VCaP (cell line): ENCODE measurements at regions not wholly inside any gene's neighbourhood (a gene's known extent, or its start where the extent isn't known, plus 50 kb on each side); places are given as distances from the start of the nearest gene placed in this dataset.

Source experiments
- H3K27ac ChIP-seq: fragments of 450-650 bp; 2 replicates; pipeline ENCODE4 v1.5.1; 2017
- TF ChIP-seq, protein P1 (sequence below): fragments of 450-650 bp; conservative IDR thresholded peaks from 2 replicates; pipeline ENCODE4 v1.5.1; 2017; ENCODE audit warnings: mild to moderate bottlenecking, moderate library complexity

DNA sequence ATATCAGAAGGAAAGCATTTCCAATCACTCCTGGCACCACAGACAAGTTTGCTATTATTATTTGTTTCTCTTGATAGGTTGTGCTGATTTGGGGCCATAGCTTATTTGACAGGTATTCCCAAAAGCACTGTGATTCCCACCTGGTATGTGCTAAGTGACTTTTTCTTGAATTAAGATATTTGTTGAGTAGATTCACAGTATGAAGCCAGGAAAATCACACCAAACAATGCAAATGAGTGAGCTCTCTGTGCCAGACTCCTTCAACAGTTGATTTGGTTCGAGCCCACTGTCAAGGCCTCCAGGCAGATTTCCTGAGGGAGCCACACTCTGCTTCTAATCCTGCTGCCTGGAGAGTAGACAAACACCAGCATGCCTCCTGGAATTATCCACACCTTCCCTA lies 253.0 kb upstream of the POU2AF2 start:
- H3K27ac ChIP-seq: no peak overlapping the region
- TF ChIP-seq, protein P1, sequence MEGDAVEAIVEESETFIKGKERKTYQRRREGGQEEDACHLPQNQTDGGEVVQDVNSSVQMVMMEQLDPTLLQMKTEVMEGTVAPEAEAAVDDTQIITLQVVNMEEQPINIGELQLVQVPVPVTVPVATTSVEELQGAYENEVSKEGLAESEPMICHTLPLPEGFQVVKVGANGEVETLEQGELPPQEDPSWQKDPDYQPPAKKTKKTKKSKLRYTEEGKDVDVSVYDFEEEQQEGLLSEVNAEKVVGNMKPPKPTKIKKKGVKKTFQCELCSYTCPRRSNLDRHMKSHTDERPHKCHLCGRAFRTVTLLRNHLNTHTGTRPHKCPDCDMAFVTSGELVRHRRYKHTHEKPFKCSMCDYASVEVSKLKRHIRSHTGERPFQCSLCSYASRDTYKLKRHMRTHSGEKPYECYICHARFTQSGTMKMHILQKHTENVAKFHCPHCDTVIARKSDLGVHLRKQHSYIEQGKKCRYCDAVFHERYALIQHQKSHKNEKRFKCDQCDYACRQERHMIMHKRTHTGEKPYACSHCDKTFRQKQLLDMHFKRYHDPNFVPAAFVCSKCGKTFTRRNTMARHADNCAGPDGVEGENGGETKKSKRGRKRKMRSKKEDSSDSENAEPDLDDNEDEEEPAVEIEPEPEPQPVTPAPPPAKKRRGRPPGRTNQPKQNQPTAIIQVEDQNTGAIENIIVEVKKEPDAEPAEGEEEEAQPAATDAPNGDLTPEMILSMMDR: no peak

DNA sequence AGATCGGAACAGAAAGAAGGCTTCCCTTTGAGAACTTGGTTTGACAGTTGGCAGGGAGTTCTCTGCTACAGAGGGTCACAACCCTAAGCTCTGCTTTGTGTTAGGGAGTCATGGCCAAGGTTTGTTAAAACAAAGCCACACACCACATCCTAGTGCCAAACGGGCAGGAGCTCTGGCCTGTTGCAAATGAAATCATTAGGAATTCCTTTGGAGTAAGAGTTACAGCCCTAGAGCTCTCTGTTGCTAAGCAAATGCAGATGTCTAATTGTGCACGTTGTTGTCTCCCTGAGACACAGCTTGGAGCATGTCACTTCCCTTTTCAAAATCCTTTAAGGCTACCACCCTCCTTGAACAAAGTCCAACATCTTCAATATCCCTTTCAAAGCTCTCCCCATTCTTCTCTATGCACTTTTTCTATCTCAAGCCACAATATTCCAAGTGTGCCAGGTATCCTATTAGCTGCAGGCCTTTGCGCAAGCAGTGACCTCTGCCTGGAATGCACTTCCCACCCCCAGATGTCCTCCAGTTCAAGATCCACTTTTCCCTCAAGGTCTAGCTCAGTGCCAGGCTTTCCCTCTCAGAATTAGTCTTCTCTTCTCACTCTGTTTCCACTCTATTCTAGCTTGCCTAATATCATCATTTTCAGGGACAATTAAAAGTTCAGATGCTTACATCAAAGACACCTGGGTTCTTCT lies 253.7 kb upstream of the POU2AF2 start:
- no peak overlapping the region for H3K27ac ChIP-seq
- TF ChIP-seq, protein P1: no peak

DNA sequence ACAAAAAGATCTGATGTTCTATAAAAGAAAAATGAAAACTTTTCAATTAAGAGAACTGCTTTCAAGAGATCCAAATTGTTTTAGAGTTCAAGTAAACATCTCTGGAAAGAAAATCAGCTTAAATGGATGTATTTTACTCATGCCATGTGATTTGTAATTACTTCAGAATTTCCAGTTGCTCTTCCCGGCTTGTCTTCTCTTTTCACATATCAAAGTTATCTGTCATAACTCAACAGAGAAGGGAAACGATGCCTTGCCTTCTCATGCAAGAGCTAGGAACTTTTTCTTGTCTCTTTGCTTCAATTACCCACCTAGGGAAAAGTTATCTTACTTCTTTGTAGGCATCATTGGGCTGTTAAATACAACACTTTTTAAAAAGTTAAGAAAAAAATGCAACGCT lies 255.2 kb upstream of the POU2AF2 start:
- no peak overlapping the region for H3K27ac ChIP-seq

DNA sequence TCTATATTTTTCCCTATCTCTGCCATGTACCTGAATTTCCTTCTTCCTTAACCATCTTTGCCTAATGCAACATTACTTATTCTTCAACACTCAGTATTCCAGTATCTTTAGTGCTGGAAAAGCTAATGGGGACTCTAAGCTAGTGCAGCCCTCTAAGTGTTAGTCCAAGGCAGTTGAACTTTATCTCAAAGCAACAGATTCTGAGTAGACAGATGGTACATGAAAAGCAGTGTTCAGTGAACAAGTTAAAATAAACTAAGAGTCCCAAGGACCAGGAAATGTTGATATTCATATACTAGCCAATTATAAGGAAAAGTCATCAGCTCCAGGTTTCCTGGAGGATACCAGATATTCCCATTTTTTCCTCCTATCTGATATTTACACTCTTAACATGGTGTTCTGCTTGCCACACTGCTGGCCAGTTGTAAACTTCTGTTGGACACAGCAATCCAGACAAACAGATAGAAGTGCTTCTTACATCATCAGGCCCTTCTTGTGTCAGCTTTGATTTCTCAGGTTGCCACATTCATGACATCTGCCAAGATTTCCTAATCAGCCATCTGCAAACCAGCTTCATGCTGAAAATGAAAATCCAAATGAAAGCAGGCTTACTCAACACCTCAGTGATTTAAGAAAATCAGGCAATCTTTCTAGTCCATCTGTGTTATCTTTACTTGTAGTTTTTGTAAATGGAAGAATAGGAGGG lies 255.9 kb upstream of the POU2AF2 start:
- TF ChIP-seq, protein P1: no peak

More for the DNA sequence above, 255.2 kb upstream of the POU2AF2 start:
- TF ChIP-seq, protein P1: no peak

DNA sequence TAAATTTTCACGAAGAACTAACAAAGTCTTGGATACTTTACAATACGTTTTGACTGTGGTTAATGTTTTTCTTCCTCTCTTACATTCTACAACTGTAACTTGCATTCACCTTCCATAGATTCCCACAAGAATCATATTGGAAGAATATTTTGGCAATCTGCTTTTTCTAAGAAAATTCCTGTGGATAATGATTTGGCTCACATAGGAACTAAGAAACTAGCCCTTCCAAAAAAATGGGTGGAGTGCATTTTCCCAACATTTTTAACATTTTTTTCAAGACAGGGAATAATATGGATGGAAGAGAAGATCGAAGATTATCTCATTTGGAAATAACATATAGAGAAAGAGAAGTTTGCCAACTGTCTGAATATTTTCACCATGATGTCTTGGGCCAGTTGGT lies 256.9 kb upstream of the POU2AF2 start:
- H3K27ac ChIP-seq: no peak overlapping the region
- TF ChIP-seq, protein P1: no peak

More for the DNA sequence above, 255.9 kb upstream of the POU2AF2 start:
- no peak overlapping the region for H3K27ac ChIP-seq

DNA sequence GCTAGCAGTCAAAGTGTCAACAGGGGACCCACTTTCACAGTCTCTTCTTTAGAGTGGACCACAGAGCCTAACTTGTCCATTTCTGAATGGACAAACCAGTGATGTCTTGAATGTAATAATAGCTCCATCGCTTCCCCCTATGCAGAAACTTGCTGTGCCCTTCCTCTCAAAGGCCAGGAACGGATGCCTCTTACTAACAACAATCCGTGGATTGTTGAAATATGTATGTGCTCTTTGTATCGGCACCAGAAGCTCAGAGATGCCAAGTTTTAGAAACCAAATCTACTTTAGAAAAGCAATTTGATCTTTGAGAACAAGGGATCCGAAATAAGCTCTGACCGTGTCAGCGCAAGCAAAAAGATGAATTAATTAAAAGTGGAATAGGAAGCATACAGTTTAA lies 259.5 kb upstream of the POU2AF2 start:
- TF ChIP-seq, protein P1: no peak
- no peak overlapping the region for H3K27ac ChIP-seq

DNA sequence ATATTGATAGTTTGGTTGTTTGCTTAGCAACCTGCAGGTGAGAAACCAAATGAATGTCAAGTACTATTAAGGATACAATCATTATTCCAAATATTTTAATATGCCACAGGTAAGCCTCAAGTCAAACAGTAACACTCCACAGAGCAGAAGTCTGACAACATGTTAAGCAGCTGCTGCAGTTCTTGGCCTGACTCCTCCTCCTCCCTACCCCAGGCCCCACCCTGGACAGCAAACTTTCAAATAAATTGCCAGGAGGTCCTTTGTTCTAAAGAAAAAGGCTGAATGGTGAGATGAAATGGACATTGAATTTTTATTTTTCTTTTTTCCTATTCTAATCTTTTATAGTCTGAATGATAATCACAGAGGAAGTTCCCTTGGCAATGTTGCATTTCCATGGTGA lies 260.0 kb upstream of the POU2AF2 start:
- TF ChIP-seq, protein P1: no peak

More for the DNA sequence above, 260.0 kb upstream of the POU2AF2 start:
- no peak overlapping the region for H3K27ac ChIP-seq
